ENCODE measurements at regions not wholly inside any gene's neighbourhood (a gene's known extent, or its start where the extent isn't known, plus 50 kb on each side); places are given as distances from the start of the nearest gene placed in this dataset.
"Not testable (repeated sequence)": the region's sequence is repeated elsewhere in the genome, so short reads cannot be mapped to it uniquely, and the experiment has no call there.

DNA sequence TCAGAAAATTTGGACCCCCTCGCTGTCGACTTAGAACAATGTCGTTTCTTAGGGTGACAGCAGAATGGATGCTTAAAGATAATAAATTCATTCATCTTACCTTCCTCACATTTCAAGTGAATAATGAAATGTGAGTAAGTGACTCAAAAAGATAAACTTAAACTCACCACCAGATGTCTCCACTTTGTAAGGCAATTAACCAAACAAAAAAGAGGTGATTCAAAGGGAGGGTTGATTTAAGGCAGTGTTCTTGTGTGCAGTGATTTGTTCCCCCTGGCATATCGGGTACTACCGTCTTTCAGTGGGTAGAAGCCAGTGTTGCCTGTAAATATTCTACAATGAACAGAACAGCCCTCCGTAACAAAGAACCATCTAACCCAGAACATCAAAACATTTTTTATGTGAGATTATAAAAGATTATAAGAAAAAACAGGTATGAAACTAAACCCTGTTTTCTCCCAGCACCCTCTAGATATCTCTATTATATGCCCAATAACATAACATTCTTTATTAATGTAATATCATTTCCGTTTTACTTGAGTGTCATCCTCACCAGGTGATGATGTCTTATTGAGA is 589.7 kb downstream of the CBLN4 start:
- peak; percentile 25 for DNase-seq (ENCODE audit: low read depth)

DNA sequence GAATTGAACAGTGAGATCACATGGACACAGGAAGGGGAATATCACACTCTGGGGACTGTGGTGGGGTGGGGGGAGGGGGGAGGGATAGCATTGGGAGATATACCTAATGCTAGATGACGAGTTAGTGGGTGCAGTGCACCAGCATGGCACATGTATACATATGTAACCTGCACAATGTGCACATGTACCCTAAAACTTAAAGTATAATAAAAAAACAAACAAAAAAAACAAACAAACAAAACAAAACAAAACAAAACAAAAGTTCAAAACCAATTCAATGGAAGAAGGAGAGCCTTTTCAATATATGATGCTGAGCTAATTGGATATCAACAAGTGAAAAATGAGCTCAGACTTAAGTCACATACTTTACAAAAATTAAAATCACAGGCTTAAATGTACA is 592.8 kb downstream of the CBLN4 start:
- DNase-seq (ENCODE audit: low read depth) = not testable (repeated sequence)

- no peak for DNase-seq (ENCODE audit: low read depth)
Measured at GRCh38 chr20:55406891-55407290, 598.4 kb downstream of the CBLN4 start.

DNA sequence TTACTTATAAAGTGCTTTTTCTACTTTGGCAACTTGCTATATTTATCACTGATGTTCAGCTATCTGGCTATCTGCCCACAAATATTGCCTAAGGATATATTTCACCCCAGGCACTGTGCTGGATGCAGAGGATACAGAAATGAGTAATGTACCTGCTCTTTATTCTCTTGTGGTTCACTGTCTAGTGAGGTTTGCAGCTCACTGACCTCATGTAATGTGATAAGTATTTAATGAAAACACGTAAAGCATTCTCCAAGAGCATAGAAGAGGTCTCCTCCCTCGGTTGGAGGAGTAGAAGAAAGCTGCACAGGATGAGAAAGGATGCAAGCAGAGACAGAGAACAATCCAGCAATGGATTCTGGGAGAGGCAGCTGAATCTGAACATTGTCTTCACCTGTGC is 610.7 kb downstream of the CBLN4 start:
- DNase-seq (ENCODE audit: low read depth) = peak; percentile 21

- no peak for DNase-seq (ENCODE audit: low read depth)
Measured at GRCh38 chr20:55390791-55391190, 614.5 kb downstream of the CBLN4 start.

- DNase-seq (ENCODE audit: low read depth) = peak; percentile 58
Measured at GRCh38 chr20:55386686-55387085, 618.6 kb downstream of the CBLN4 start.

GRCh38 chr20:55375920-55376319 is 629.4 kb downstream of the CBLN4 start:
- DNase-seq (ENCODE audit: low read depth) = no peak

GRCh38 chr20:55365745-55366144 is 639.6 kb downstream of the CBLN4 start:
- DNase-seq (ENCODE audit: low read depth) = no peak

GRCh38 chr20:55360895-55361294 is 644.4 kb downstream of the CBLN4 start:
- no peak for DNase-seq (ENCODE audit: low read depth)

GRCh38 chr20:55354720-55355119 is 650.6 kb downstream of the CBLN4 start:
- DNase-seq (ENCODE audit: low read depth) = no peak

DNA sequence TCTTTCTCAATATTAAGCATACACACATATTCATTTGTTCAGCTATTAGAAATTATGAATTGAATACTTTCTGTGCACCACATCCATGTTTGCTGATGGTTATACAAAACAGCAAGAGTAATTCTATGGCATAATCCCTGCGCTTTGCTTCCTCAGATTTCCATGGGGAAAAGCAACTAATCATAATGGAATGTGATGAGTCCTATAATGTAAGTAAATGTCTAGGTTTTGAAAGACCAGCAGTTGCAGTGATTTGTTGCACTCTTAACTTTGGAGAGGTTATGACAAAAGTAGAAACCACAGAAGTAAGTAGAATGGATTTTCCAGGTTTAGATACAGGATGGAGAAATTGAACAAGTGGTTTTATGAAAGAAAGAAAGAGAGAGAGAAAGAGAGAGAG is 652.1 kb downstream of the CBLN4 start:
- DNase-seq (ENCODE audit: low read depth) = no peak

GRCh38 chr20:55348223-55348622 is 657.1 kb downstream of the CBLN4 start:
- no peak for DNase-seq (ENCODE audit: low read depth)

- no peak for DNase-seq (ENCODE audit: low read depth)
Measured at GRCh38 chr20:55342822-55343221, 662.5 kb downstream of the CBLN4 start.

DNA sequence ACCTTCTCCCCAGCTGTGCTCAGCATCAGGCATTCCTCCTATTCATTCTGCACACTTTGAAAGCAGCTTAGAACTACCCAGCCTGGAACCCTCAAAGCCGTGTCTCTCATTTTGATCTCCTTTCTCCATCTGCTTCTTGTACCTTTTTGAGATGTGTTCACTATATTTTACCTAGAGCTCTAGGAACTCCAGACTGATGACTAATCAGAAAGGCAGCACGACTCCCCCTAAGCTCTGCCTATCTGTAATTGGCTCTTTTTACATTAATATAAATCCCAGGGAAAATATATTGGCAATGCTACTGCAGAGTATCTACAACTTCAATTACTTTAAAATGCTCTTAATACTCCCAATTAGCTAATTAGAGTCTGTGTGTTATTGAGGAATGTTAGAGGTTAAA is 671.5 kb downstream of the CBLN4 start:
- no peak for DNase-seq (ENCODE audit: low read depth)

DNA sequence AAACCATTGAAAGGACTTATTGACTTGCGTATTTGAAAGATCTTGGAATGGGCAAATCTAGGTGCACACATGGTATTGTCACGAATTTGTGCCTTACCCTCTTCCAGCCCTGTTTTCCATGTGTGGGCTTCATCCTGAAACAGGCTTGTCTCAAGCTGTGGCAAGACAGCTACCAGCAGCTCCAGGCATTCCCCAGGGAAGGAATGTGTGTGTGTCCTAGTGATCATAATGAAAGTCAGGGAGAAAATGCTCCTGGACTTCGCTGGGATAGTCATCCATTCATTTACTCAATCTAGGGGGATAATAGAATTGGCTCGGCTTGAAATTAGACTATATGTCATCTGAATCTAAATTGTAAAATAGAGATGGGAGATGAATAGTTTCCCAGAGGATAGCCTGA is 676.2 kb downstream of the CBLN4 start:
- DNase-seq (ENCODE audit: low read depth) = no peak

DNA sequence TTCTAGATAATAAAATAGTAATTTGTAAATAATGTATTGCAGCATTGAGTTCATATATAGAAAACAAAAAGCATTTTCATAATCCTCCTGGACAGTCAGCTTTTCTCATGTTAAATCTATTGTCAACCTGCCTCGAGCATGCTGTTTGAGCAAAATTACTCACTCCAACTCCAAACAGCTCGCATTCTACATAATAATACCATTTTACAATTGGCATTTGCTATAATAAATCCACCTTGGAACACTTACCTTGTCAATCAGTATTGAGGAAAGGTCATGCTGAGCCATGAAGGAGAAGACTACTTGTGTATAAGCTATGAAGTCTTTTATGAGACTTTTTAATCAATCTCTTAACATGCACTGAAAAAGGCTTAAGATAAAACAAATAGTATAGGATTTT is 682.6 kb downstream of the CBLN4 start:
- no peak for DNase-seq (ENCODE audit: low read depth)

DNA sequence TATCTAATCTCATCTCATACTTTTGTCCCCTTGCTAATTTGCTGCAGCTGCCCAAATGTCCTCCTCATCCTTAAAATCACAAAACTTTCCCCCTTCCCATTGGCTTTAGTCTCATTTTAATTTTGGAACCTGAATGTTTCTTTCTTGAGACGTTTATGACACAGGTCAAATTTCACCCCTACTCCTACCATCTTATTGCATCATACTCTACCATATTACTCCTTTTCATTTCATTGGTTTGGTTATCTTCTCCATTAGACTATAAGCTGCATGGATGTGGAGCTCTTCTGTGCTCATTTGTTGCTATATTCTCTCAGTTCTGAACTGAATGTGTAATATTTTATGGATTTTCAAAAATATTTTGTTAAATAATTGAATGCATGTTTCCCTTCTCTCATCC is 688.6 kb downstream of the CBLN4 start:
- DNase-seq (ENCODE audit: low read depth) = no peak

- not testable (repeated sequence) for DNase-seq (ENCODE audit: low read depth)
Measured at GRCh38 chr20:55310844-55311243, 694.5 kb downstream of the CBLN4 start.

DNA sequence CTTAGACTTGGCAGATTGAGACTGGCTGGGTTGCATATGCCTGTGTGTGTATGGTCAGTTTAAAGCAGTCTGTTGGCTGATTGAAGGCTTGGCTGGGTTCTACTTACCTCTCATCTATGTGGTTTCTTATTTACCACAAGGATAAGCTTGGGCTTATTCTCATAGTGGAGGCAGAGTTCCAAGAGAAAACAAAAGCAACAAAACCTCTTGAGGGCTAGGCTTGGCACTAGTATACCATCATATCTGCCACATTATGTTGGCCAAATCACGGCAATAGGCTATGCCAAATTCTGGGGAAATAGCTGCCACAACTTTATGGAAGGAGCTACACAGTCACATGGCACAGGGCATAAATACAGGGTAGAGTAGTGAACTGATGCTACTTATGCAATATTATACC is 714.1 kb downstream of the CBLN4 start:
- DNase-seq (ENCODE audit: low read depth) = no peak

DNA sequence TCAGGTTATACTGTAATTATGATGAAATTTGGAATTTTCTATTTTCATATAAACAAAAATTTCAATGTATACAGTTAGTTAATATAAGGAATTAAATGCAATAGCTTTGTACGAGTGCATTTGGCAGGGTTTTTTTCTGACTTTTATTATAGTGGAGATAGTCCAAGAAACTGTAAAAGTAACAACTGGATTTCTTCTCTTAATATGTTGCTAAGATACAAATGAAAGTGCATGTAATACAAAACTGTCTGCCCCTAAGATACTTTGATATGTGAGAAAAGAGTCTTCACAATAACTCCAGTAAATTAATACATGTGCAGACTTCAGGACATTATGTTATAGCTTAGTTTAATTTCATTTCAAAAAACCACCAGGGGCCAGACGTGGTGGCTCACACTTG is 721.4 kb downstream of the CBLN4 start:
- no peak for DNase-seq (ENCODE audit: low read depth)

GRCh38 chr20:55273149-55273548 is 732.2 kb downstream of the CBLN4 start:
- peak; percentile 11 for DNase-seq (ENCODE audit: low read depth)

- DNase-seq (ENCODE audit: low read depth) = no peak
Measured at GRCh38 chr20:55271371-55271770, 733.9 kb downstream of the CBLN4 start.

GRCh38 chr20:55269913-55270312 is 735.4 kb downstream of the CBLN4 start:
- DNase-seq (ENCODE audit: low read depth) = no peak

DNA sequence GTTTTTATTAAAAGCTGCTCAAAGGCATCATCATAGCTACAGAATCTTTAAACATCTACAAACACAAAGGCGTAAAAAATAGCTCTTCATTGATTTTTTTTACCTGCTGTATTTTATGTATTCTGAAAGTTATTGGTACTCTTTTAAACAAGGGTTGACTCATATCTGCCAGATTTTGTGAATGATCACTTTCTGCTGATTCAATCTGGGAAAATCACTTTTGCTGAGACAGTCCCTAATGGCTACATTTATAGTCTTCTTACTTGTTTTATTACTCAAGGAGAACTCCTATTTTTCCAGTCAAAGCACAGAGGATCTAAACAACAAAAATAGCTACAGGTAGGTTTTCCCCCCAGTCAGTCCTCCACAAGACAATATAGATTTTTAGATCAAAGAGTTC is 739.0 kb downstream of the CBLN4 start:
- DNase-seq (ENCODE audit: low read depth) = no peak
